HG02571 (cell line): ENCODE measurements at regions not wholly inside any gene's neighbourhood (a gene's known extent, or its start where the extent isn't known, plus 50 kb on each side); places are given as distances from the start of the nearest gene placed in this dataset.

ENCODE experiments used
- ATAC-seq: cut with Tn5 transposase; IDR thresholded peaks from one replicate; pipeline ENCODE4 v1.9.1; 2021; ENCODE audit warnings: mild to moderate bottlenecking, moderate library complexity; ENCODE audit not compliant: unreplicated experiment

DNA sequence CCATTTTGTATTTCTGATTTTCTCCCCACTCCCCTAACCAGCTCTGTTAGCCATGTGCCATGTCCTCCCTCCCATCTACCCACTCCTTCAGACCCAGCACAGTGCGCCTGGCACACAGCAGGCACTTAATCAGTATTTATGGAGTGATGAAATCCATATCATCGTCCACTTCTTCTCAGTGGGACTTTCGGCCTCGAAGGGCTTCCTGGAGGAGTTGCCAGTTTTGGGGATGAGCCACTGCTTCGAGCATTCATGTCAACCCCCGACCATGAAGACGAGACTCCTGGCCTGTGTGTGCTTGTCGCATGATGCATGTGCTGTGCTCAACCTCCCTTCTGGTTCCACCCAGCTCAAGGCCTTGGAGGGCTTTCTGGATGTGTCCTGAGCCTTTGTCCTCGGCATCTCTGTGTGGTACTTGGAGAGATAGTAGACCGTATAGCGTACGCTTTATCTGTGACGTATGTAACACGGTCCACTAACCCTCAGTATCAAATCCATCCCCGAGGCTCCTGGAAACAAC, 119.5 kb upstream of the RTL1 start:
- no peak for ATAC-seq

DNA sequence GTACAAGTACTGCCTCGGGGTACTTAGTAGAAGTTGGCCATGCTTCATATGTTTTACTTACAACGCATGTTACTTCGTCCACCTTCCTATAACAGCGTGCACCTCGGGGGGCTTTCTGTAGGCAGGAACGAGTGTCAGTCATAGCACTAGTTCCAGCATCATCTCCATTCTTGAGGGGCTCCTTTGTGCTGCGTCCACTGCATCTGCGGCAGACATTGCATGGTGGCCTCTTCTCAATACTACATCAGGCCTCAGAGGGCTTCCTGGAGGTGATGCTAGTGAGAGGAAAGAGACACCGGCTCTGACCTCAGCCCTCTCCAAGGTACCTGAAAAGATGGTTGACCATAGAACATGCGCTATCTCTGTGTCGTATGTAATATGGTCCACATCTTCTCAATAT, 121.2 kb upstream of the RTL1 start:
- no peak for ATAC-seq

DNA sequence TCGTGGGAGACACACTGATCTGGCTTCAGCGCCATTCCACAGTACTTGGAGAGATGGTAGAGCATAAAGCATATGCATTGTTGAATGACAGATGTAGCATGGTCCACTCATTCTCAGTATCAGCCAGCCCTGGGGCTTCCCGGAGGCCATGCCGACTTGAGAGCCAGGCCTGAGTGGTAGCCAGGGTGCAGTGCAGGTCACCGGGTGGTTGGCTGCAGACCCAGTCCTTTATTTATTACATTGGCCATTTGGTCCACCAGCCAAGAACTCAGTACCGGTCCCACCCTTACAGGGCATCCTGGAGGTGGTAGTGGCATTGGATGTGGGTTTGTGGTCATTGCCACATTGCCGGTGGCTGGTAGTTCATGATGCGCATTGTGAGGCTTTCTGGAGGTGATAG, 121.6 kb upstream of the RTL1 start:
- no peak for ATAC-seq

DNA sequence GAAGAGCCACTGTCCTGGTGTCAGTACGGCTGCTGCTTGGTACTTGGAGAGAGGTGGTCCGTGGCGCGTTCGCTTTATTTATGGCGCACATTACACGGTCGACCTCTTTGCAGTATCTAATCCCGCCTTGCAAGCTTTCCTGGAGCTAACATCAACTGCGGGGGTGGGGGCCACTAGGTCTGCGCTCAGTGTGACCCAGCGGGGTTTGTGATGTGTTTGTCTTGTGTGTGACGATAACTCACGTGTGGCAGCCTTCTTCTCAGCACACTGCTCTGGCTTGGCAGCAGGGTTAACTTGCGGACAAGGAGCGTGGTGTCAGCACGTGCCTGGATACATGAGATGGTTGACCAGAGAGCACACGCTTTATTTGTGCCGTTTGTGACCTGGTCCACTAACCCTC, 122.2 kb upstream of the RTL1 start:
- no peak for ATAC-seq

DNA sequence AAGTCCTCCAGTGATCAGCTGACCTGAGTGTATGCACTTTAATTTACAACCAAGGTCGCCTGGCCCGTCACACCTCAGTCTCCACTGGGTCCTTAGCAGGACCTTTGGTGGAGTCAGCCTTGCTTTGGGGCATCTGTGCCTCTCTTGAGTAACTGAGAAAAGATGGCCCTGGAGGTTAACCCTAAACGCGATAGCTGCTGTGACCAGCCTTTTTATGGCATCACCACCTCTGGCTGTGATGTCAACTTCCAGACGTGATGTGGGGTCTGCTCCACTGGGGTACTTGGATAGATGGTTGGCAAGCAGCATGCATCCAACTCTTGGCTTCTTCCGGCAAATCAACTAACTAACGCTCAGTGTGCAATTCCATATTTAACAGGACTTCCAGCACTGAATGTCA, 122.8 kb upstream of the RTL1 start:
- no peak for ATAC-seq

DNA sequence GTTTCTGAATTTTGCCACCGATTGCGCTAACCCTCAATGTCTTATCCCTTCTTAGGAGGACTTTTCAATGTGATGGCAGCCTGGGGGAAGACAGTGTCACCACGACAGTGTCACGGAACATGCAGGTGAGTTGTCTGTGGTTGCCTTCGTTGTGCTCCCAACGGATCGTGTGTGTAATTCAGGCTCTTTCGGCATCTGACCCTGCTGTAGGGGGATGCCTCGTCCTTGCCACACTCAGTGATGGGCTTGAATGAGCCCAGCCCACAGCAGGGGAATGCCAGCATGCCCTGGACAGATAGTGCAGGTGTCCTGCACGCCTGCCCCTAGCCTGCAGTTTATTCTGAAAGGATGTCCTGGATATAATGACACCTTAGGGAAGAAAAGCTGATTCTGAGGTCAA, 123.8 kb upstream of the RTL1 start:
- no peak for ATAC-seq

DNA sequence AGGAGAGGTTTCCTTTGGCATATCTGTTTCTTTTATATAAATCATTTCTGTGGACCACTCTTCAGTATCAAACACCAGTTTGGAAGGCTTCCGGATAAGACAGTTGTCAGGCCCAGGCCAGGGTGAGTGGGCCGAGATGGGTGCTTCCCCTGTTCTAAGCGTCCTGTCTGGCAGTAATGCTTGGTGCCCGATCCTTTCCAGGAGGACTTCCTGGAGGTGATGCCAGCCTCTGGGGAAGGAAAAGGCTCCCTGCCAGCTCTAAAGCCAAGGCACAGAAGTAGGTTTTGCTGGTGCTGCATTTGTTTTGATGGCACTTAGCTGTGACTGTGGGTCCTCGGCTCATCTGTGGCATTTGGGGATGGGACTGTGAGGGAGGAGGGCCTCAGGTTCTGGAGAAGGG, 124.4 kb upstream of the RTL1 start:
- no peak for ATAC-seq

DNA sequence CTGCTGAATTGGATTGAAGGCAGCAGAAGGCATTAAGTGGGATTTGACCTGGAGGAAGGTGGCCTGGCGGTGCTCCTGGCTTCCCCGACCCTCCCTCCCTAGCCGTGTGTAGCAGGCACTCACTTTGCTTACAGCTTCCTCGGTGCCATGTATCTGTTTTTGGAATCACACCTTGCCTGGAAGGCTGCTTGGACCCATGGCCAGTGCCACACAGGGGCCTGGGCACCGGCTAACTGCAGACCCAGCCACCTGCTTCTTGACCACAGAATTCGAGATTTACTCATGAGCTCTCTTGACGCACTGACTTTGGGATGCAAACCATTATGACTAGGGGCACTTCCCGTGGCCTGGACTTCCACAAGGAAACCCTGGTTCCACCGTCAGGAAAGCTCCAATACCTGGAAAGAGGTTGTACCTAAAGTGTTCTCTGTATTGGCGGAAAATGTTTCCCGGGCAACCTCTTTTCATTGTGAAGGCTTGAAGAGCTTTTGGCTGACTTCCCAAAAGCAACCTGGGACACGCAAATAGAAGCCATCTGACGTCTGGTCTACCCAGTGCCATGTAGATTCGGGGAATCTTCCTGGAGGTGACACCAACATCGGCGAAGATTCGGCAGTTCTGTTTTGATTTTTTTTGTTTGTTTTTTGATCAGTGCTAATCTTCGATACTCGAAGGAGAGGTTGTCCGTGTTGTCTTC, 125.6 kb upstream of the RTL1 start:
- no peak for ATAC-seq

DNA sequence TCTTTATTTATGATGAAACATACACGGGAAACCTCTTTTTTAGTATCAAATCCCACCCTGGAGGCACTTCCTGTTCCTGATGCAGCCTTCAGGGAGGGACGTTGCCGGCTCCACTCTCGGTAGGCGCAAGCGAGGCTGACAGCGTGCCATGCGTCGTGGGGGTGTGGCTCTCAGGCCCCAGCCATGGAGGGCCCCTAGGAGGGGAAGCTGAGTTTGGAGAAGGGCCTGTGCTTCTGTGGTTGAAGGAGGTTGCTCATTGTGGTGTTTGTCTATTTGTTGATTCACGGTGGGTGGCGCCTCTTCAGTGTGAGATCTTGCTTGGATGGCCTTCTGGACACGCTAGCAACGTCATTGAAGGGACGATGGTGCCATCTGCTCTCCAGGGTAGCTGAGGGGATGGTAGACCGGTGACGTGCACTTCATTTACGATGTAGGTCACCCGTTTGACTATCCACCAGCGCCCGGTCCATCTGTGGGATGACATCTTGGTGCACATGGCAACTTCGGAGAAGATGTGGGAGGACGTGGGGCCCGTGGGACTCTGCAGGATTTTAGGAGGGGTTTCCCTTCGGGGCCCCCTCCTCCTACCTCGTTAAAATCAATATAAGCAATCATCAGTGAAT, 126.3 kb upstream of the RTL1 start:
- ATAC-seq = no peak

DNA sequence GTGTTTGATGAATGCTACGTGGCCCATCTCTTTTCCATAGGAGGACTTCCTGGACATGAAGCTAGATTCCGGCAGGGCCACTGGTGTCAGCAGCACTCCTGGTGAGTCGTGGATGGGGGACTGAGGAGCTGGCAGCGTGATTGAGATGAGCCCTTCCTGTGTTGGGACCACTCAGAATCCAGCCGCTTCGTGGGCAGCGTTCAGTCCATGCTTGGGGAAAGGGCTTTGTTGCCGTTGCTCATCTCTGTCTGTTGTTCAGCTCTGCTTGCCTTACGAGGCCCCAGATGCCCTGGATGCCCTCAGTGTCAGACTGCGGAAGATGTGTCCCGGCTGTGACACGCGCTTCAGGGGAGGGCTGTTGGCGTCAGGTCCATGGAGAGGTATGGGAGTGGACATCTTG, 127.1 kb upstream of the RTL1 start:
- ATAC-seq = no peak

DNA sequence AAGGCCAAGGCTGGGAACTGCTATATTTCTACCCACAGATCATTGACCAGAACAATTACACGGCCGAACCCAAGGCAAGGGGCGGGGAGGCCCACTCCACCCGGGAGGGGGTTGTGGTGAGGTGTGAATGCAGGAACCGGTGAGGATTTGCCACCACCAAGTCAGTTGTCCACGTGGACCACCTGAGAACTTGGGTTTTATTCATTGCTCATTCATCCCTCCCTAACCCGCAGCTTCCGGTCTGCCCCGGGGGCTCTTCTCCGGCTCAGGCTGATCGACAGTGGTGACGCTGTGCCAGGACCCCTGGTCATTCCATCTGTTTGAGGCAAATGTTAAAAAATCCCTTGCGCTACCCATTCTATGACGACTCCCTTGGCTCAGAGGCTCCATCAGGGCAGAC, 127.7 kb upstream of the RTL1 start:
- no peak for ATAC-seq

DNA sequence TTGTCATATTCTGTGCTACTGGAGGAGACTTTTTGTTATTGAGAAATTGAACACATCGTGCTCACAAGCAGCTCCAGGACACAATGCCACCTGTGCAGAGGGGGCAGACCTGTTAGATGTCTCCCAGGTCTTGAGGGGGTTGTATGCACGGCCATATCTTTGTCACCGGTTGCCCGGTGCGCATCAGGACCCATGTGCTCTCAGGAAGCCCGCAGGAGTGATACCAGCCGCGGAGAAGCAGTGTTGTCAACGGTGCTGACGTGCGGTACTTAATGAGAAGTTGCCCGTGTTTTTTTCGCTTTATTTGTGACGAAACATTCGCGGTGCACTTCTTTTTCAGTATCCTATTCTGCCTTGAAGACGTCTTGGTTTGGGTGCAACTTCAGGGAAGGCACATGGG, 128.2 kb upstream of the RTL1 start:
- no peak for ATAC-seq

DNA sequence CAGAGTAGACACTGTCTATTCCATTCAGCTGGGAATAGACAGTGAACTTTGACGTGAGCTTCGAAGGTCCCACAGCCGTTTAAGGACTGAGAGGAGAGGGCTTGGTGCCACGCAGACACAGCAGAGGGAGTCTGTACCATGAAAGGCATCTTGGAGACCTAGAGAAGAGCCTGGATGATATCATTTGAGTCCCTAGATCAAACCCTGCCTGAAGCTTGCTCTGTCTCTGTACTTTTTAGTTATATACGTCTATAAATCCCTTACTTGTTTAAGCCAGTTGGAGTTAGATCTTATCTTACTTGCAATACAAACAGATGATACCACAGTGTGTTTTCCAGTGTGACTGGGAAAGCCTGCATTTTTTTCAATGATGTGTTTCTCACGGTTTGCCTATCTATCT, 128.9 kb upstream of the RTL1 start:
- no peak for ATAC-seq

DNA sequence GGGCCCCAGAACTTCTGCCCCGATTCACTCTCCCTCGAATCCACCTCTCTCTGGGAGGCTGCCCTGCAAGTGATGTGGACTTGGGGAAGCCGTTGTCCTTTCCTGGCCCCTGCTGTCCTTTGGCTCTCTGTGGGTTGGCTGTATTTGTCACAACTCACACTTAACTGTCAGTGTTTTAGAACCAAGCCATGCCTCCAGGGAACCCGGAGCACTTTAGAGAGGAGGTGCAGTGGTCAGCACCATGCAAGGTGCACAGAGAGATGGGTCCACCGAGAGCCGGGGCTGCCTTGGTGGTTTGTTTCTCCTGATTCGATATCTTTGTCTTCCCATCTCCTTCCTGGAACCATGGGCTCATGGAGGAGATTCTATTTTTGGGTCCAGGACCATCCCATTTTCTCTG, 129.5 kb upstream of the RTL1 start:
- no peak for ATAC-seq

DNA sequence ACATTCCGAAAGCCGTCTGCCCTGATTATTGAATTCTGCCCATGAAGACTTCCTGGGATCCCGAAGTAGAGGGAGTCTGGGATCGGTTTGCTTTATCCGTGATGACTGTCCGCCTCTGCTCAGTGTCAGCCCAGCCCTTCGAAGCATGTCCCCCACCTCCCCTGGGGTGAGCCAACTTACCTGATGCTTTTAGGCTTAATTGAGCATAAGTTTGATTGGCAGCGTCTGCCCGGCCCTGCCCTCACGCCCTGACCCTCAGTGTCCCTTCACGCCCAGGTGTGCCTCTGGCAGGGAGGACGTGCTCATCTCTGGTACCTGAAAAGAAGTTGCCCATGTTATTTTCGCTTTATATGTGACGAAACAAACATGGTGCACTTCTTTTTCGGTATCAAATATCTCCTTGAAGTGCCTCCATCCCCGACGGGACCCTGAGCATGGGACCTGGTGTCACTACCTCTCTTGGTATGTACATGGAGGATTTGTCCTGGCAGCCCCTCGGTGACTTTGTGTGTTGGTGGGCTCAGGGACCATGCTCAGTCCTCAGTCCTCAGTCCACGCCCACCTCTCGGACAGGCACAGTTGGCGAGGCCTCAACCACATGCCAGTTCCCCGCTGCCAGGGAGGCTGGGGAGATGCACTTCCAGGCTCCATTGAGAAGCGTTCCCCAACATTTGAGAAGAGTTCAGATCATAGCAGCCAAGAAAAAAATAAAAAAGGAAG, 130.1 kb upstream of the RTL1 start:
- ATAC-seq = no peak

DNA sequence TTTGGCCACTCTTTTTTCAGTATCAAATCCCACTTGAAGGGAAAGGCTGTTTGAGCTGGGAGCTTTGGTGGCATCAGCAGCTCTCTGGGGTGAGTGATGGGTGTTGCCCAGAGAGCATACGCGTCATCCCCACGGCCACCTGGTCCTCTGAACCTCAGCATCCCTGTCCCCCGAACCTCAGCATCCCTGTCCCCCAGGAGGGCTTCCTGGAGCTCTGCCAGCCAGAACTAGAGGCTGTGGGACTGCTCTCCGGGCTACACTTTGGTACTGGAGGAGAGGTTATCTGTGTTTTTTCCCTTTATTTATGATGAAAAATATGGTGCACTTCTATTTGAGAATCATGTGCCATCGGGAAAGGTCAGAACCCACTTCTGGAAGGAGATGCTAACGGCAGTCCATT, 131.5 kb upstream of the RTL1 start:
- no peak for ATAC-seq

DNA sequence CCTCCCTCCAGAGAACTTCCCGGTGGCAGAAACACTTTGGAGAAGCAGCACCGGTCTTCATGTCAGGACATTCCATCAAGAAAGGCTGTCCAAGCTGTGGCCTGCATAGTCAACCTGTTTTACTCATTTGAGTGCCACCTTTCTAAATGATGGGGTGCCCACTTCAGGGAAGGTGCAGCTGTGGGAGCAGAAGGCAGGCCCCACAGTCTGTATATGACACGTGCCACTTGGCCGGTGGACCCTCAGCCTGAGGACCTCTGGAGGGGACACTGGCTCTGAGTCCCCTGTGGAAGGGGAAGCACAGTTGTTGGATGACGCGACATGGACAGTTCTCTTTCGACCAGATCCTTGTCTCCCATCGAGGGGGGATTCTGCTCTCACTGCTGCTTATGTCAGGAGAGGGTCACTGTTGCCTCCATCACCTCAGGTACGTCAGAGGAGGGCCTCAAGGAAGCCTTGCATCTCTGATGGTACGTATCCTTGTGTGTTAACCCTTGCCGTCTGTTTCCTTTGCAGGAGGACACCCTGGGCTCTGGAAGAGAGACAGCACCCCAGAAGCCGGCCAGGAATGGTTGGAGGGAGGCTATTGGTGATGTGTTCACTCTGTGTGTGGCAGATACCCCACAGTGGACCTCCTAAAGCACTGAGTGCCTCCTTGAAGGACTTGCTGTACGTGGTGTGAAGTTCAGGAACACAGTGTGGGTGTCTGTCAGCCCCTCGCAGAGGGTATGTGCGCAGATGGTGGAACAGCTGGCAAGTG, 132.1 kb upstream of the RTL1 start:
- no peak for ATAC-seq

DNA sequence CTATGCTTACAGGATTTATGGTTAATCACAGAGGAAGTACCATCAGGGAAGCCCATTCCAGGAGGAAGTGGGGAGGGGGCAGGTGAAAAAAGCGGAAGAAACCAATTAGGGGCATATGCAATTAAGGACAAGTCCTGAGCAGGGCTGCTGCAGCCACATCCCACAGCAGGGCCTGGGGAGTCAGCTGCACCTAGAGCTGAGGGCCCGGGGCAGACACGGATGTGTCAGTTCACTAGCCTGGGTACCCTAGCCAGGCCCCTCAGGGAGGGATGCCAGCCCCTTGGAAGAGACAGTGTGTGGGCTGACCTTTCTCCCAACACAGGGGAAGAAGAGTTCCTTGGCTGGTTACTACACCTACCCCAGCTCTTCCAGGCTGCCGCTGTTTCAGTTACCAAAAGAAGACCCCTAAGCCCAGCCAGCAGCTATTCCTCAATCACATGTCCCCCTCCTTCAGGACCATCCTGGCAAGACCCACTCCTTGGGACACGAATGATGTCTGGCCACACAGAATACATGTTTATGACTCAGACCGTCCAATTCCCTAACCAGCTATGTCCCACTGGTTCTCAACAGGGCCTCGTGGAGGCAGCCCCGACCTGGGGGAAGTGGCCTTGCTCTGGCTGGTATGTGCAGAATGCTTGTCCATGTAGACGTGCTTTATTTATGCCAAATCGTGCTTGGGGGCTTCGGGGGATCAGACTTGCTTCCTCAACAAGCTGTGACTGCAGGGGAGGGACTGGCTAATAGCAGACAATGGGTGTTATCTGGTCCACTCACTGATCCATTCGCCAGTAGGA, 133.7 kb upstream of the RTL1 start:
- ATAC-seq = no peak

DNA sequence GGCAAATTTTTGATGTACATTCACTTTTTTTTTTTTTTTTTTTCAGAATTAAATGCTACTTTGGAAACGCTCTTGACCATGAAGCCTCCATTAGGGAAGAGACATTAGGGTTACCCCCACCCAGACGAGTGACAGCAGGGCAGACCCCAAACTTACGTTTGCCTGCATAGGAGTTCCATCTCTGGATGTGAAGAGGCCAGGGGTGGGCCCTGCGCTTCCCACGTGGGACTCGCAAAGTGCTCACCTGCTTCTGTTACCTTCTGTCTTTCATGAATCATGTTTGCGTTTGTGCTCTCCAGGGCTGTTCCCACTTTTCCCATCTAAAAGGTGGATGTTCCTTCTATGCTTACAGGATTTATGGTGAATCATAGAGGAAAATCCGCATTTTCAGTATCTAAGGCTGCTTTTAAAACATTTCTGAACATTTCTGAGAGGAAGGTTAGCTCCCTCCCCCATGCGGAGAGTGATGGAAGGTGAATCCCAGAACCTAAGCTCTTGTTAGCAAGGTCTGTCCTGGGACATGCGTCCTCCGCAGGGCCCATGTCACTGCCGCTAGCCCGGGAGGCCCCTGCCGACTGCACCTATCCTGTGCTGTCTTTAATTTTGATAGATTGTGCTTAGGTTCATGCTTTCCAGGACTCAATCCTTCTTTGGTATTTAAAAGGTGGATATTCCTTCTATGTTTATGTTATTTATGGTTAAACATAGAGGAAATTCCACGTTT, 135.7 kb upstream of the RTL1 start:
- no peak for ATAC-seq

DNA sequence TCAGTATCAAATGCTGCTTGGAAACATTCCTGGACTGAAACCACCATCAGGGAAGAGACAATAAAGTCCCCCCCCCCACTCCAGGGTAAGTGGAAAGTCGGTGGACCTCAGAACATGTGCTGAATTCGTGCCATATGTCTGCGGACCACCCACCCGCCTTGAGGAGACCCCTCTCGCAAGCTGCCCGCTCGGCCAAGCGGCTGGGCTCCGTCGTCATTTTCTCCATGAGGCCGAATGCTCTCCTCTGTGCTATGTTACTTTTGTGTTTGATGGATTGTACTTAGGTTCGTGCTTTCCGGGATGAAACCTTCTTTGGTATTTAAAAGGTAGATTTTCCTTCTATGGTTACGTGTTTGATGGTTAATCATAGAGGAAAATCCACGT, 136.2 kb upstream of the RTL1 start:
- no peak for ATAC-seq
